ENCODE measurements at regions not wholly inside any gene's neighbourhood (a gene's known extent, or its start where the extent isn't known, plus 50 kb on each side); places are given as distances from the start of the nearest gene placed in this dataset.

GRCh38 chr16:49194537-49195236, 87.0 kb downstream of the CBLN1 start:
- no peaks in the 10 kb centered on the region for H3K27me3 ChIP-seq (ENCODE audit: insufficient read depth, low read length)
- Mint-ChIP-seq H3K9me3 (peaks cover 0 to 20% (median 3%) of the 10 kb centered on the region in 8 donors), H3K27ac (no peak overlapping the region), H3K36me3 (no peaks in the 10 kb centered on the region), H3K4me3 (no peak overlapping the region), H3K27me3 (no peaks in the 10 kb centered on the region), H3K4me1 (no peaks in the 10 kb centered on the region)
- H3K4me3 ChIP-seq (ENCODE audit: low read length in 2 of 2), result no peak overlapping the region
- POLR2A ChIA-PET (ENCODE audit: partially characterized antibody), result no interaction called here
- no peaks in the 10 kb centered on the region for H3K4me1 ChIP-seq (ENCODE audit: insufficient read depth, low read length)
- H3K9me3 ChIP-seq (ENCODE audit: control insufficient read depth in 1 of 2, low read length in 2 of 2), result no peaks in the 10 kb centered on the region
- no peaks in the 10 kb centered on the region for H3K36me3 ChIP-seq (ENCODE audit: insufficient read depth, low read length)
- no peak overlapping the region for H3K27ac ChIP-seq (ENCODE audit: low read depth, low read length)
- DNase-seq, result no peak
- CTCF ChIA-PET (ENCODE audit: partially characterized antibody), result no interaction called here
- intact Hi-C loops (cut with micrococcal nuclease), result no loop called here

DNA sequence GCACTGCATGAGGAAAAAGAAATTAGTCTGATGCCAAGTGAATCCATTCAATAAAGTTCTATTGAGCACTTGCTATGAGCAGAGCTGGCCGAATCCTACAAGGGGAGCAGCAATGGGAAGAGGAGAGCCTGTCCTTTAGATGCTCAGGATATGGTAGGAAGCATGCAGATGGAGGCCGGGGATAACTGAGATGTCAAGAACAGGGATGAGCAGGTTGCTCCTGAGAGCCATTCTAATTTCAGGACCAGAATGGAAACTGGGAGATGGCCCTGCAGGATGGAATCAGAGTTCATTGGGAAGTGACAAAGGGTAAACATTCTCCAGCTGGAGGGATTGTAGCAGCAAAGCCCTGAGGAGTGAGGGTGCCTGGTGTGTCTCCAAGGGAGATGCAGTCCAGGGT, 88.0 kb downstream of the CBLN1 start:
- intact Hi-C loops (cut with micrococcal nuclease), result no loop called here
- no peak for DNase-seq
- no peak overlapping the region for H3K27ac Mint-ChIP-seq
- Histone ChIP-seq H3K27ac (ENCODE audit: low read depth, low read length) (no peak overlapping the region), H3K36me3 (ENCODE audit: insufficient read depth, low read length) (no peaks in the 10 kb centered on the region), H3K9me3 (ENCODE audit: control insufficient read depth in 1 of 2, low read length in 2 of 2) (no peaks in the 10 kb centered on the region), H3K4me3 (ENCODE audit: low read length in 2 of 2) (no peak overlapping the region), H3K4me1 (ENCODE audit: insufficient read depth, low read length) (no peaks in the 10 kb centered on the region), H3K27me3 (ENCODE audit: insufficient read depth, low read length) (no peaks in the 10 kb centered on the region)
- ChIA-PET CTCF (ENCODE audit: partially characterized antibody) (no interaction called here), POLR2A (ENCODE audit: partially characterized antibody) (no interaction called here)
- H3K4me1 Mint-ChIP-seq, result no peaks in the 10 kb centered on the region
- no peak overlapping the region for H3K4me3 Mint-ChIP-seq
- H3K36me3 Mint-ChIP-seq, result no peaks in the 10 kb centered on the region
- no peaks in the 10 kb centered on the region for H3K27me3 Mint-ChIP-seq
- peaks cover 0 to 23% (median 3%) of the 10 kb centered on the region in 8 donors for H3K9me3 Mint-ChIP-seq

- CTCF ChIA-PET (ENCODE audit: partially characterized antibody), result no interaction called here
- no peaks in the 10 kb centered on the region for H3K36me3 Mint-ChIP-seq
- Histone ChIP-seq H3K4me3 (ENCODE audit: low read length in 2 of 2) (no peak overlapping the region), H3K27me3 (ENCODE audit: insufficient read depth, low read length) (no peaks in the 10 kb centered on the region), H3K9me3 (ENCODE audit: control insufficient read depth in 1 of 2, low read length in 2 of 2) (peaks cover 0 to 4% of the 10 kb centered on the region in 2 donors), H3K36me3 (ENCODE audit: insufficient read depth, low read length) (no peaks in the 10 kb centered on the region), H3K27ac (ENCODE audit: low read depth, low read length) (no peak overlapping the region), H3K4me1 (ENCODE audit: insufficient read depth, low read length) (no peaks in the 10 kb centered on the region)
- no peak for DNase-seq
- intact Hi-C loops (cut with micrococcal nuclease), result no loop called here
- H3K4me3 Mint-ChIP-seq, result no peak overlapping the region
- peaks cover 0 to 20% (median 3%) of the 10 kb centered on the region in 8 donors for H3K9me3 Mint-ChIP-seq
- no peaks in the 10 kb centered on the region for H3K4me1 Mint-ChIP-seq
- POLR2A ChIA-PET (ENCODE audit: partially characterized antibody), result no interaction called here
- no peak overlapping the region for H3K27ac Mint-ChIP-seq
- no peaks in the 10 kb centered on the region for H3K27me3 Mint-ChIP-seq
Observed at GRCh38 chr16:49189286-49189685, 92.4 kb downstream of the CBLN1 start.

- POLR2A ChIA-PET (ENCODE audit: partially characterized antibody), result no interaction called here
- Histone ChIP-seq H3K4me1 (ENCODE audit: insufficient read depth, low read length) (no peaks in the 10 kb centered on the region), H3K27me3 (ENCODE audit: insufficient read depth, low read length) (no peaks in the 10 kb centered on the region), H3K9me3 (ENCODE audit: control insufficient read depth in 1 of 2, low read length in 2 of 2) (peaks cover 0 to 4% of the 10 kb centered on the region in 2 donors), H3K4me3 (ENCODE audit: low read length in 2 of 2) (no peak overlapping the region), H3K27ac (ENCODE audit: low read depth, low read length) (no peak overlapping the region), H3K36me3 (ENCODE audit: insufficient read depth, low read length) (no peaks in the 10 kb centered on the region)
- Mint-ChIP-seq H3K4me3 (no peak overlapping the region), H3K27ac (no peak overlapping the region), H3K9me3 (peaks cover 0 to 8% (median 2%) of the 10 kb centered on the region in 8 donors), H3K27me3 (peaks cover 0 to 2% of the 10 kb centered on the region in 2 donors), H3K4me1 (no peaks in the 10 kb centered on the region), H3K36me3 (no peaks in the 10 kb centered on the region)
- intact Hi-C loops (cut with micrococcal nuclease), result no loop called here
- DNase-seq, result no peak
- CTCF ChIA-PET (ENCODE audit: partially characterized antibody), result no interaction called here
Observed at GRCh38 chr16:49183911-49184310, 97.7 kb downstream of the CBLN1 start.

GRCh38 chr16:49181791-49182518, 99.7 kb downstream of the CBLN1 start:
- intact Hi-C loops (cut with micrococcal nuclease), result no loop called here
- no peaks in the 10 kb centered on the region for H3K36me3 ChIP-seq (ENCODE audit: insufficient read depth, low read length)
- H3K27ac ChIP-seq (ENCODE audit: low read depth, low read length), result no peak overlapping the region
- H3K4me3 ChIP-seq (ENCODE audit: low read length in 2 of 2), result no peak overlapping the region
- H3K4me3 Mint-ChIP-seq, result no peak overlapping the region
- no peaks in the 10 kb centered on the region for H3K36me3 Mint-ChIP-seq
- H3K9me3 Mint-ChIP-seq, result peaks cover 0 to 5% (median 2%) of the 10 kb centered on the region in 8 donors
- no peaks in the 10 kb centered on the region for H3K4me1 ChIP-seq (ENCODE audit: insufficient read depth, low read length)
- no peak overlapping the region for H3K27ac Mint-ChIP-seq
- H3K27me3 Mint-ChIP-seq, result peaks cover 0 to 2% of the 10 kb centered on the region in 2 donors
- H3K27me3 ChIP-seq (ENCODE audit: insufficient read depth, low read length), result no peaks in the 10 kb centered on the region
- H3K9me3 ChIP-seq (ENCODE audit: control insufficient read depth in 1 of 2, low read length in 2 of 2), result peaks cover 0 to 3% of the 10 kb centered on the region in 2 donors
- ChIA-PET POLR2A (ENCODE audit: partially characterized antibody) (no interaction called here), CTCF (ENCODE audit: partially characterized antibody) (no interaction called here)
- DNase-seq, result no peak
- no peaks in the 10 kb centered on the region for H3K4me1 Mint-ChIP-seq

GRCh38 chr16:49179714-49180330, 101.8 kb downstream of the CBLN1 start:
- H3K27ac Mint-ChIP-seq, result no peak overlapping the region
- ChIA-PET CTCF (ENCODE audit: partially characterized antibody) (no interaction called here), POLR2A (ENCODE audit: partially characterized antibody) (no interaction called here)
- H3K36me3 ChIP-seq (ENCODE audit: insufficient read depth, low read length), result no peaks in the 10 kb centered on the region
- no peak for DNase-seq
- intact Hi-C loops (cut with micrococcal nuclease), result no loop called here
- peaks cover 0 to 6% (median 2%) of the 10 kb centered on the region in 8 donors for H3K9me3 Mint-ChIP-seq
- H3K27me3 ChIP-seq (ENCODE audit: insufficient read depth, low read length), result no peaks in the 10 kb centered on the region
- H3K27ac ChIP-seq (ENCODE audit: low read depth, low read length), result no peak overlapping the region
- H3K4me3 ChIP-seq (ENCODE audit: low read length in 2 of 2), result no peak overlapping the region
- H3K4me1 Mint-ChIP-seq, result no peaks in the 10 kb centered on the region
- H3K36me3 Mint-ChIP-seq, result no peaks in the 10 kb centered on the region
- H3K4me3 Mint-ChIP-seq, result no peak overlapping the region
- H3K9me3 ChIP-seq (ENCODE audit: control insufficient read depth in 1 of 2, low read length in 2 of 2), result peaks cover 0 to 3% of the 10 kb centered on the region in 2 donors
- H3K4me1 ChIP-seq (ENCODE audit: insufficient read depth, low read length), result no peaks in the 10 kb centered on the region
- peaks cover 0 to 2% of the 10 kb centered on the region in 2 donors for H3K27me3 Mint-ChIP-seq

DNA sequence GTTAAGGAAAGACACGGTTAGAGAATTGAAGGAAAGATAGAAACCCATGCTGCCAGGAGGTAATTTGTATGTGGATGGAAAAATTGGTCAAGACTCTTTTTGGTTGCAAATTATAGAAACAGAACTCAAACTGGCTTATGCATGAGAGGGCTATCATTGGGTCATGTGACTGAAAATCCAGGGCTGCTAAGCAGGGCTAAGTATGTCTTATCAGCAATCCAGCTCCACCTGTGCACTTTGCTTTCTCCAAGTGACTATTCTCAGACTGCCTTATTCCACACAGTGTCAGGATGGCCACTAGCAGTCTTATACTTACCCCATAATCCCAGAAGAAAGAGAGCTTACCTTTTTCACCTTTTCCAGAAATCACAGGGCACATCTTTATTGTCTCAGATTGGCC, 113.5 kb downstream of the CBLN1 start:
- Histone ChIP-seq H3K9me3 (ENCODE audit: control insufficient read depth in 1 of 2, low read length in 2 of 2) (no peaks in the 10 kb centered on the region), H3K36me3 (ENCODE audit: insufficient read depth, low read length) (no peaks in the 10 kb centered on the region), H3K4me3 (ENCODE audit: low read length in 2 of 2) (no peak overlapping the region), H3K27ac (ENCODE audit: low read depth, low read length) (no peak overlapping the region), H3K27me3 (ENCODE audit: insufficient read depth, low read length) (no peaks in the 10 kb centered on the region), H3K4me1 (ENCODE audit: insufficient read depth, low read length) (no peaks in the 10 kb centered on the region)
- POLR2A ChIA-PET (ENCODE audit: partially characterized antibody), result no interaction called here
- intact Hi-C loops (cut with micrococcal nuclease), result no loop called here
- H3K4me3 Mint-ChIP-seq, result no peak overlapping the region
- H3K9me3 Mint-ChIP-seq, result peaks cover 0 to 9% (median under 1%) of the 10 kb centered on the region in 8 donors
- DNase-seq, result no peak
- H3K27ac Mint-ChIP-seq, result no peak overlapping the region
- H3K4me1 Mint-ChIP-seq, result no peaks in the 10 kb centered on the region
- no peaks in the 10 kb centered on the region for H3K36me3 Mint-ChIP-seq
- CTCF ChIA-PET (ENCODE audit: partially characterized antibody), result no interaction called here
- H3K27me3 Mint-ChIP-seq, result no peaks in the 10 kb centered on the region

All from CD4-positive, alpha-beta memory T cell (primary cell).